Vagina (tissue), 2 donors: ENCODE measurements at regions not wholly inside any gene's neighbourhood (a gene's known extent, or its start where the extent isn't known, plus 50 kb on each side); places are given as distances from the start of the nearest gene placed in this dataset.

Source experiments
- POLR2AphosphoS5 ChIP-seq, 2 donors: sonication (generic); formaldehyde crosslinking; IDR thresholded peaks; one replicate each; pipeline ENCODE4 v1.9.0; 2017; ENCODE audit warnings: antibody characterized with exemption in 2 of 2, mild to moderate bottlenecking in 2 of 2, low read depth in 1 of 2; ENCODE audit not compliant: insufficient read depth in 1 of 2
- TF ChIP-seq, protein P1 (sequence below), 3 experiments: fragments of 450-650 bp in 2 of 3; fragments of 200-600 bp in 1 of 3; sonication (generic) in 1 of 3; IDR thresholded peaks; one replicate each; pipeline ENCODE4 v1.5.1; 2017 to 2019; ENCODE audit warnings: antibody characterized with exemption in 3 of 3, mild to moderate bottlenecking in 2 of 3, moderate library complexity in 2 of 3

GRCh38 chr3:107098864-107099263, 278.4 kb upstream of the CCDC54 start:
- TF ChIP-seq, protein P1, sequence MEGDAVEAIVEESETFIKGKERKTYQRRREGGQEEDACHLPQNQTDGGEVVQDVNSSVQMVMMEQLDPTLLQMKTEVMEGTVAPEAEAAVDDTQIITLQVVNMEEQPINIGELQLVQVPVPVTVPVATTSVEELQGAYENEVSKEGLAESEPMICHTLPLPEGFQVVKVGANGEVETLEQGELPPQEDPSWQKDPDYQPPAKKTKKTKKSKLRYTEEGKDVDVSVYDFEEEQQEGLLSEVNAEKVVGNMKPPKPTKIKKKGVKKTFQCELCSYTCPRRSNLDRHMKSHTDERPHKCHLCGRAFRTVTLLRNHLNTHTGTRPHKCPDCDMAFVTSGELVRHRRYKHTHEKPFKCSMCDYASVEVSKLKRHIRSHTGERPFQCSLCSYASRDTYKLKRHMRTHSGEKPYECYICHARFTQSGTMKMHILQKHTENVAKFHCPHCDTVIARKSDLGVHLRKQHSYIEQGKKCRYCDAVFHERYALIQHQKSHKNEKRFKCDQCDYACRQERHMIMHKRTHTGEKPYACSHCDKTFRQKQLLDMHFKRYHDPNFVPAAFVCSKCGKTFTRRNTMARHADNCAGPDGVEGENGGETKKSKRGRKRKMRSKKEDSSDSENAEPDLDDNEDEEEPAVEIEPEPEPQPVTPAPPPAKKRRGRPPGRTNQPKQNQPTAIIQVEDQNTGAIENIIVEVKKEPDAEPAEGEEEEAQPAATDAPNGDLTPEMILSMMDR (IDR thresholded peaks at IDR 0.05): no peak
- no peak for TF ChIP-seq POLR2AphosphoS5 (IDR thresholded peaks at IDR 0.05; ENCODE audit: insufficient read depth in 1 of 2, low read depth in 1 of 2)
